HL-60 (cell line): ENCODE measurements at regions not wholly inside any gene's neighbourhood (a gene's known extent, or its start where the extent isn't known, plus 50 kb on each side); places are given as distances from the start of the nearest gene placed in this dataset.

ENCODE experiments used
- CTCF ChIP-seq: IDR thresholded peaks from one replicate; pipeline ENCODE4 v1.5.1; 2011; ENCODE audit warnings: low read length, control low read depth, inconsistent platforms; ENCODE audit not compliant: insufficient read depth
- REST ChIP-seq: IDR thresholded peaks from 2 replicates; pipeline ENCODE4 v1.6.1; 2012; ENCODE audit warnings: low read depth; ENCODE audit not compliant: insufficient replicate concordance

GRCh38 chr7:68688416-68689086 is 909.7 kb upstream of the AUTS2 start:
- TF ChIP-seq REST (no peak), CTCF (no peak)
